Natural killer cell treated with Interleukin-12 subunit alpha and Interleukin-12 subunit beta and Interleukin-15 and Interleukin-18, amount 100 ng/mL, for 72 hours (primary cell): ENCODE measurements at regions not wholly inside any gene's neighbourhood (a gene's known extent, or its start where the extent isn't known, plus 50 kb on each side); places are given as distances from the start of the nearest gene placed in this dataset.
"Not testable (repeated sequence)": the region's sequence is repeated elsewhere in the genome, so short reads cannot be mapped to it uniquely, and the experiment has no call there.

Source experiments
- ATAC-seq, 2 donors: fragments of 150-1000 bp; cut with Tn5 transposase in 1 of 2; sonication (Bioruptor Pico), chemical (Tn5 transposase) in 1 of 2; 2 replicates each; pipeline ENCODE4 v1.10.0; 2021
- DNase-seq: peaks from one replicate; pipeline ENCODE4 v3.0.0; 2022; ENCODE audit warnings: low spot score
- H3K27ac Mint-ChIP-seq, 2 donors: 1 replicate in 1 of 2; 2 replicates in 1 of 2; pipeline ENCODE4 v1.8.0; 2022; ENCODE audit warnings: mixed read lengths in 2 of 2, mild to moderate bottlenecking in 1 of 2, moderate library complexity in 1 of 2
- H3K27me3 Mint-ChIP-seq, 2 donors: 1 replicate in 1 of 2; 2 replicates in 1 of 2; pipeline ENCODE4 v1.8.0; 2022; ENCODE audit warnings: mixed read lengths in 2 of 2
- H3K36me3 Mint-ChIP-seq: one replicate; pipeline ENCODE4 v1.8.0; 2022; ENCODE audit warnings: mixed read lengths
- H3K4me1 Mint-ChIP-seq, 2 donors: 1 replicate in 1 of 2; 2 replicates in 1 of 2; pipeline ENCODE4 v1.8.0; 2022; ENCODE audit warnings: low read depth in 2 of 2, mixed read lengths in 2 of 2, mild to moderate bottlenecking in 1 of 2
- H3K4me3 Mint-ChIP-seq: one replicate; pipeline ENCODE4 v1.8.0; 2022; ENCODE audit warnings: mixed read lengths
- H3K9me3 Mint-ChIP-seq: 2 replicates; pipeline ENCODE4 v1.8.0; 2022; ENCODE audit warnings: mixed read lengths

DNA sequence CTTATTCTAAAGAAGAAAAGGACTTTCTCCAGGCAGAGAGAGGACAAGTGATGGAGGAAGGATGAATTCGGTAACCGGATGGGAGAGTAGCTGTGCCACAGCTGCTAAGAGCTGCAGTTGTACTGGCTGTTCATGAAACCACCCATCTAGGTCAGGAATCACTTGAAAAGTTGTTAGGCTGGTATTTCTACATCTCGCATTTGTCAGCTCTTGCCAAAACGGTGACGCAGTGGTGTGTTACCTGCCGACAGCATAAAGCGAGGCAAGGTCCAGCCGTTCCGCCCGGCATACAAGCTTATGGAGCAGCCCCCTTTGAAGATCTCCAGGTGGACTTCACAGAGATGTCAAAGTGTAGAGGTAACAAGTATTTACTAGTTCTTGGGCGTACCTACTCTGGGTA, 87.3 kb upstream of the DEFB108B start:
- ATAC-seq, H3K27ac Mint-ChIP-seq, DNase-seq, H3K4me3 Mint-ChIP-seq, H3K9me3 Mint-ChIP-seq, H3K36me3 Mint-ChIP-seq, H3K4me1 Mint-ChIP-seq: not testable (repeated sequence)
- peaks cover 19 to 30% of the 10 kb centered on the region in 2 donors for H3K27me3 Mint-ChIP-seq

DNA sequence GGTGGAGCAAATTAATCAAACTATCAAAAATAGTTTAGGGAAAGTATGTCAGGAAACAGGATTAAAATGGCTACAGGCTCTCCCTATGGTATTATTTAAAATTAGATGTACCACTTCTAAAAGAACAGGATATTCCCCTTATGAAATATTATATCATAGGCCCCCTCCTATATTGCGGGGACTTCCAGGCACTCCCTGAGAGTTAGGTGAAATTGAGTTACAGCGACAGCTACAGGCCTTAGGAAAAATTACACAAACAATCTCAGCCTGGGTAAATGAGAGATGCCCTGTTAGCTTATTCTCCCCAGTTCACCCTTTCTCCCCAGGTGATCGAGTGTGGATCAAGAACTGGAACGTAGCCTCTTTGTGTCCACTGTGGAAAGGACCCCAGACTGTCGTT, 86.7 kb upstream of the DEFB108B start:
- H3K27ac Mint-ChIP-seq, H3K4me1 Mint-ChIP-seq, DNase-seq, H3K9me3 Mint-ChIP-seq, H3K36me3 Mint-ChIP-seq, H3K4me3 Mint-ChIP-seq, ATAC-seq: not testable (repeated sequence)
- peaks cover 19 to 27% of the 10 kb centered on the region in 2 donors for H3K27me3 Mint-ChIP-seq

DNA sequence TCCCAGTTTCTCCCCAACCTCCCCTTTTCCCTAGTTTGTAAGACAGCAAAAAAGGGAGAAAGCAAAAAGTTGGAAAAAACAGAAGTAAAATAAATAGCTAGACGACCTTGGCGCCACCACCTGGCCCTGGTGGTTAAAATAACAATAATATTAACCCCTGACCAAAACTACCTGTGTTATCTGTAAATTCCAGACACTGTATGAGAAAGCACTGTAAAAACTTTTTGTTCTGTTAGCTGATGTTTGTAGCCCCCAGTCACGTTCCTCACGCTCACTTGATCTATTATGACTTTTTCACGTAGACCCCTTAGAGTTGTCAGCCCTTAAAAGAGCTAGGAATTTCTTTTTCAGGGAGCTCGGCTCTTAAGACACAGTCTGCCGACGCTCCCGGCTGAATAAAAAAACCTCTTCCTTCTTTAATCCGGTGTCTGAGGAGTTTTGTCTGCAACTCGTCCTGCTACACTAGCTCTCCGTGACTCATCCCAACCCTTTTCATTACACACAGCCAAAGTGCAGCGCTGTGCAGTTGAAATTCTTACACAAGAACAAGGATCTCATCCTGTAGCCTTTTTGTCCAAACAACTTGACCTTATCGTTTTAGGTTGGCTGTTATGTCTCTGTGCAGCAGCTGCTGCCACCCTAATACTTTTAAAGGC, 83.9 kb upstream of the DEFB108B start:
- not testable (repeated sequence) for H3K4me1 Mint-ChIP-seq, ATAC-seq, H3K4me3 Mint-ChIP-seq, H3K27ac Mint-ChIP-seq, DNase-seq, H3K9me3 Mint-ChIP-seq, H3K36me3 Mint-ChIP-seq
- H3K27me3 Mint-ChIP-seq: peaks cover 27 to 38% of the 10 kb centered on the region in 2 donors

DNA sequence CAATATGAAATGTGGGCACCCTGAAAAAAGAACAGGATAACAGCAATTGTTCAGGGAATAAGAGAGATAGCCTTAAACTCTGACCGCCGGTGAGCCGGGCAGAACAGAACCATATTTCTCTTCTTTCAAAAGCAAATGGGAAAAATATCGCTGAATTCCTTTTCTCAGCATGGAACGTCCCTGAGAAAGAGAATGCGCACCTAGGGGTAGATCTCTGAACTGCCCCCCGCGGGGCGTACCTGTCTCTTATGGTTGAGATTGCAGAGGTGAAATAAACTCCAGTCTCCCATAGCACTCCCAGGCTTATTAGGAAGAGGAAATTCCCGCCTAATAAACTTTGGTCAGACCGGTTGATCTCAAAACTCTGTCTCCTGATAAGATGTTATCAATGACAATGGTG, 82.1 kb upstream of the DEFB108B start:
- H3K36me3 Mint-ChIP-seq, DNase-seq, H3K9me3 Mint-ChIP-seq, H3K4me1 Mint-ChIP-seq, H3K27ac Mint-ChIP-seq, H3K4me3 Mint-ChIP-seq, ATAC-seq: not testable (repeated sequence)
- peaks cover 24 to 44% of the 10 kb centered on the region in 2 donors for H3K27me3 Mint-ChIP-seq

DNA sequence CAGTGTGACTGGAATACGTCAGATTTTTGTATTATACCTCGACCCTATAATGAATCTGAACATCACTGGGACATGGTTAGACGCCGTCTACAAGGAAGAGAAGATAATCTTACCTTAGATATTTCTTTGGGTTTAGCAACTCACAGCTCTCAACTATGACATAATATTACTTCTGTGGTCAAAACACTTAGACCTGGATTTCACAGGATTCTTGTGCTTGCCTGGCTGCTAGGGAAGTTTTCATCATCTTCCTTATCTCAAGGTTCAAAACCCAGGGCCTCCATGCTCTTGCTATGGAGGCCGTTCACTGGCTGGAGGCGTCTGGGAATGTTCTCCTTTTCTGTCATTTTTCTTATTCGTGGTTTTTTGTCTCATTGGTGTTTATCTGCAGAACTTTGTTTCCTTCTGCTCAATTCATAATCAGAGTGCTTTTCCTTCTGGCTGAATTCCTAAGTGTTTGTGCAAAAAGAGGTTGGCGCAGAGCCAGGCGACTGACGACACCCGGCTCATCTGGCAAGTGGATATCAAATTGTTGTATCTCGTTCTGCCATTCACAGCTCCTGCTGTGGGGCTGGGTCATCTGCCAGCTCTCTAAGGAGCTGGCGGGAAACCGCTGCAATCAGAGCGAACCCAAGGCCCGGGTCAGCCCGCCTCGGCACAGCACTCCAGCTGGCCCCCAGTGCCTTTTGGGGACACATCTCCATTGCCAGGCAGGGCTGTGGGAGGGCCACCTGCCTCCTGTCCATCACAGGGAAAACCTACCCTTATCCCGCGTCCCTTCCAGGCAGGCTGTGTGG, 68.1 kb upstream of the DEFB108B start:
- not testable (repeated sequence) for H3K27ac Mint-ChIP-seq, ATAC-seq, H3K4me3 Mint-ChIP-seq, H3K36me3 Mint-ChIP-seq, H3K4me1 Mint-ChIP-seq, H3K9me3 Mint-ChIP-seq, DNase-seq
- H3K27me3 Mint-ChIP-seq: peaks cover 14 to 32% of the 10 kb centered on the region in 2 donors

DNA sequence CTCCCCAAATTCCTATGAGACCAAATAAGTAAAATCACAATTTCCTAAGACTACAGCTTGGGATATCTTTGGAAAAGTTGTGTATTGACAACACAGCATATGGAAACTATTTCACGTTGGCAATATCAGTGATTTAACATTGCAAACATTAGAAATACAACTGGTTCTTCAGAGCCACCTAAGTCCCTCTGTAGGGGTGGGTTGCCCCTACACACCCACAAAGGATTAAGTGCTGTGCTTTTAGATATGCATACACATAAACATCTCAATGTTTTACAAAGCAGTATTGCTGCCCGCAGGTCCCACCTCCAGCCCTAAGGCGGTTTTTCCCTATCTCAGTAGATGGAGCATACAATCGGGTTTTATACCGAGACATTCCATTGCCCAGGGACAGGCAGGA, 66.0 kb upstream of the DEFB108B start:
- H3K36me3 Mint-ChIP-seq, H3K4me3 Mint-ChIP-seq, H3K9me3 Mint-ChIP-seq, ATAC-seq, H3K27ac Mint-ChIP-seq, DNase-seq, H3K4me1 Mint-ChIP-seq: not testable (repeated sequence)
- peaks cover 19 to 32% of the 10 kb centered on the region in 2 donors for H3K27me3 Mint-ChIP-seq

DNA sequence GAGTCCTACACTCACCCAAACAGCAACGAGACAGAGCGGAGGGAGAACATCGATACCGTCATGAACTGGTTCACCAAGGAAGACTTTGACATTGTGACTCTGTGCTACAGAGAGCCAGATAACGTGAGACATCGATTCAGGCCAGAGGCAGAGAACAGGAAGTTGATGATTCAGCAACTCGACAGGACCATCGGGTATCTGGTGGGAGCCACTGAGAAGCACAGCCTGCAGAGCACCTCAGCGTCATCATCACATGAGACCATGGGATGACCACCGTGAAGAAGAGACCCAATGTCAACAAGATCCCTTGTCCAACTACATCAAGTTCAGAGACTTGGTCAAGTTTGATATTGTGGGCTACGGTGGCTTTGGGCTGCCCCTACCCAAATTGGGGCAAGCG, 60.8 kb upstream of the DEFB108B start:
- DNase-seq, H3K27ac Mint-ChIP-seq, ATAC-seq, H3K36me3 Mint-ChIP-seq, H3K4me3 Mint-ChIP-seq, H3K4me1 Mint-ChIP-seq, H3K9me3 Mint-ChIP-seq: not testable (repeated sequence)
- peaks cover 10 to 13% of the 10 kb centered on the region in 2 donors for H3K27me3 Mint-ChIP-seq

DNA sequence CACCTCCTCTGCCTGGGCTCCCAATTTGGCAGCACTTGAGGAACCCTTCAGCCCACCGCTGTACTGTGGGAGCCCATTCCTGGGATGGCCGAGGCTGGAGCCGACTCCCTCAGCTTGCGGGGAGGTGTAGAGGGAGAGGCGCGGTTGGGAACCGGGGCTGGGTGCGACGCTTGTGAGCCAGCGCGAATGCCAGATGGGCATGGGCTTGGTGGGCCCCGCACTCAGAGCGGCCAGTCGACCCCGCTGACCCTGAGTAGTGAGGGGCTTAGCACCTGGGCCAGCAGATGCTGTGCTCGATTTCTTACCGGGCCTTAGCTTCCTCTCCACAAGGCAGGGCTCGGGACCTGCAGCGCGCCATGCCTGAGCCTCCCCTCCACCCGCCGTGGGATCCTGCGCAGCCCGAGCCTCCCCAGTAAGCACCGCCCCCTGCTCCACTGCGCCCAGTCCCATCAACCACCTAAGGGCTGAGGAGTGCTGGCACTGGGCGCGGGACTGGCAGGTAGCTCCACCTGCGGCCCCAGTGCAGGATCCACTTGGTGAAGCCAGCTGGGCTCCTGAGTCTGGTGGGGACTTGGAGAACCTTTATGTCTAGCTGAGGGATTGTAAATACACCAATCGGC, 58.3 kb upstream of the DEFB108B start:
- Mint-ChIP-seq H3K27me3 (peaks cover 0 to 6% of the 10 kb centered on the region in 2 donors), H3K4me3 (no peak overlapping the region), H3K9me3 (no peaks in the 10 kb centered on the region), H3K4me1 (peaks cover 0 to 6% of the 10 kb centered on the region in 2 donors), H3K27ac (no peak overlapping the region), H3K36me3 (no peaks in the 10 kb centered on the region)
- ATAC-seq: no peak
- no peak for DNase-seq

DNA sequence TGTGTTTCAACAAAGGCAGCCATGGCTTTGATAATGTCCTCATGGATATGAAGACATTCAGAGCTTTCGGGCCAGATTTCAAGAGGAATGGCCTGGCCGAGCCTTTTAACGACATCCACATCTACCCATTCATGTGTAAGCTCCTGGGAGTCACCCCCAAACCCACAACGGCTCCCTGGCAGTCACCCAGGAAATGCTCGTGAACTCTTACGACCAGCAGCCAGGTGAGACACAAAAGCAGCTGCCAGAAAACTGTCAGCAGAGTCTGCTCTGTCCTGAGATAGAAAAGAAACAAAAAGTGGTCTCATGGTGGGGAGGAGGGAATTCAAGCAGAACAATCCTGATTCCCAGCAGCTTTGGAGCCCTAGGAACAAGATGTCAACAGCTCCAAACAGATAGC, 52.9 kb upstream of the DEFB108B start:
- H3K4me1 Mint-ChIP-seq, H3K27ac Mint-ChIP-seq: not testable (repeated sequence)

DNA sequence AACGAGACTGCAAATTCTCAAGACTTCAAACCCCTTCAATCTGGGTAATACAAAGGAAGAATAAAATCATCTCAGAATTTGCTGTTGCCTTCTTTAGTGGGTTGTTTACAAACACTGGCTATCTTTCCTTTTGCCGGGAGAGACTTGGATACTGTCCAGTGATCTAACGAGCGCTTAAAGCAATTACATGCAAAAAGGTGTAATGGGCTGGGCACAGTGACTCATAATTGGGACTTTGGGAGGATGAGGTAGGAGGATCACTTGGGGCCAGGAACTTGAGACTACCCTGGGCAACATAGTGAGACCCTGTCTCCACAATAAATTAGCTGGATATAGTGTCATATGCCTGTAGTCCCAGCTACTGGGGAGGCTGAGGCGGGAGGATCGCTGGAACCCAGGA, 52.2 kb upstream of the DEFB108B start:
- not testable (repeated sequence) for H3K27ac Mint-ChIP-seq, H3K4me1 Mint-ChIP-seq, H3K4me3 Mint-ChIP-seq, H3K36me3 Mint-ChIP-seq, ATAC-seq, DNase-seq, H3K9me3 Mint-ChIP-seq
- H3K27me3 Mint-ChIP-seq: peaks cover 3 to 18% of the 10 kb centered on the region in 2 donors

More for the DNA sequence above, 52.9 kb upstream of the DEFB108B start:
- DNase-seq, H3K9me3 Mint-ChIP-seq, ATAC-seq, H3K4me3 Mint-ChIP-seq, H3K36me3 Mint-ChIP-seq: not testable (repeated sequence)
- H3K27me3 Mint-ChIP-seq: peaks cover 3 to 18% of the 10 kb centered on the region in 2 donors

DNA sequence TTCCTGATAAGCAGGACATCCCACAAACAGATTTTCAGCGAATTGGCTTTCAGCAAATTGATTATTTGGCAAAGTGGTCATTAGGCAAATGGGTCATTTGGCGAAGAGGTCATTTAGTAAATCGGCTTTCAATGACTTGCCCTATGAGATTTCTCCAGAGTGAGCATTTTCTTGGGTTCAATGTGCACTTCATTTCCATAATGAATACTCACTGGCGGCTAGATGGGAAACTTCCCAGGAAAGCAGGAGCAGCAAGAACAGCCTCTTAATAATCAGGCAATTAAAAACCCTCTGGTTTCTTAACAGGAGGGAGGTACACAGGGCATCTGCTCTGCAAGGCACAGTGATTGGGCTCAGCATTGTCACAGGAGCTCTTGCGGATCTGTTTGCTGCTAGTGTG, 51.5 kb upstream of the DEFB108B start:
- H3K36me3 Mint-ChIP-seq, H3K9me3 Mint-ChIP-seq, H3K27ac Mint-ChIP-seq, ATAC-seq, H3K4me1 Mint-ChIP-seq, DNase-seq, H3K4me3 Mint-ChIP-seq: not testable (repeated sequence)
- H3K27me3 Mint-ChIP-seq: peaks cover 3 to 18% of the 10 kb centered on the region in 2 donors

DNA sequence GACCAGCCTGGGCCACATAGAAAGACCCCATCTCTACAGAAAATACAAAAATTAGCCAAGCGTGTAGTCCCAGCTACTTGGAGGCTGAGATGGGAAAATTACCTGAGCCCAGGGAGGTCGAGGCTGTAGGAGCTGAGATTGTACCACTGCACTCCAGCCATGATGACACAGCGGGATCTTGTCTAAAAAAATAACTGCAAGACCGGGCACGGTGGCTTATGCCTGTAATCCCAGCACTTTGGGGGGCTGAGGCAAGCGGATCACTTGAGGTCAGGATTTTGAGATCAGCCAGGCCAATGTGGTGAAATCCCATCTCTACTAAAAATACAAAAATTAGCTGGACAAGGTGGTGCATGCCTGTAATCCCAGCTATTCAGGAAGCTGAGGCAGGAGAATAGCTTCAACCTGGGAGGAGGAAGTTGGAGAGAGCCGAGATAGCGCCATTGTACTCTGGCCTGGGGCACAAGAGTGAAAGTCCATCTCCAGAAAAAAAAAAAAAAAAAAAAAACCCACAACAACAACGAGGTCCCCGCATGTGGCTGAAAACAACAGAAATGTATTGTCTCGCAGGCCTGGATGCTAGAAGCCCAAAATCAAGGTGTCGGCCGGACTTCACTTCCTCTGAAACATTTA, 50.7 kb upstream of the DEFB108B start:
- not testable (repeated sequence) for DNase-seq, H3K4me3 Mint-ChIP-seq, H3K27ac Mint-ChIP-seq, H3K36me3 Mint-ChIP-seq, H3K4me1 Mint-ChIP-seq, H3K9me3 Mint-ChIP-seq, ATAC-seq
- H3K27me3 Mint-ChIP-seq: peaks cover 3 to 18% of the 10 kb centered on the region in 2 donors

DNA sequence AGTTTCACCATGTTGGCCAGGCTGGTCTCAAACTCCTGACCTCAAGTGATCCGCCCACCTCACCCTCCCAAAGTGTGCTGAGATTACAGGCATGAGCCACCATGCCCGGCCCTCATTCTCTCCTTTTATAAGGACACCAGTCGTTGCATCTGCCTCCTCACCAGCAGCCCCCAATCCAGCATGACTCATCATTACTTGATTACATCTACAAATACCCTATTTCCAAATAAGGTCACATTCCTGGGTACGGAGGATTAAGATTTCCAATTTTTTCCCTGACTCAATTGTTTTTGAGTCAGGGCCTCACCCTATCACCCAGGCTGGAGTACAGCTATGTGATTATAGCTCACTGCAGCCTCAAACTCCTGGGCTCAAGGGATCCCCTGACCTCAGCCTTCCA, 49.8 kb upstream of the DEFB108B start:
- H3K4me3 Mint-ChIP-seq, H3K27ac Mint-ChIP-seq, H3K4me1 Mint-ChIP-seq, H3K36me3 Mint-ChIP-seq, H3K9me3 Mint-ChIP-seq, DNase-seq, ATAC-seq: not testable (repeated sequence)
- H3K27me3 Mint-ChIP-seq: peaks cover 3 to 18% of the 10 kb centered on the region in 2 donors
